Sigmoid colon (tissue), 6 donors: ENCODE measurements at regions not wholly inside any gene's neighbourhood (a gene's known extent, or its start where the extent isn't known, plus 50 kb on each side); places are given as distances from the start of the nearest gene placed in this dataset.

Experiments
- DNase-seq: peaks from one replicate; pipeline ENCODE4 v3.0.0-alpha.2; 2019
- H3K27ac ChIP-seq, 4 donors: fragments of 200-600 bp; sonication (generic); one replicate each; pipeline ENCODE4 v1.5.1; 2016 to 2019; ENCODE audit warnings: mild to moderate bottlenecking in 1 of 4
- H3K27me3 ChIP-seq, 3 donors: fragments of 200-600 bp; sonication (generic); one replicate each; pipeline ENCODE4 v1.5.1; 2019; ENCODE audit warnings: mild to moderate bottlenecking in 1 of 3
- H3K36me3 ChIP-seq, 4 donors: fragments of 200-600 bp; sonication (generic); one replicate each; pipeline ENCODE4 v1.5.1; 2016 to 2019
- H3K4me1 ChIP-seq, 4 donors: fragments of 200-600 bp; sonication (generic); one replicate each; pipeline ENCODE4 v1.5.1; 2017 to 2019
- H3K4me3 ChIP-seq, 4 donors: fragments of 200-600 bp; sonication (generic); one replicate each; pipeline ENCODE4 v1.5.1; 2017 to 2019; ENCODE audit warnings: mild to moderate bottlenecking in 2 of 4, moderate library complexity in 1 of 4
- H3K9me3 ChIP-seq, 4 donors: fragments of 200-600 bp in 3 of 4; sonication (generic) in 3 of 4; one replicate each; pipeline versions ENCODE4 v1.5.1 to v1.6.1; 2013 to 2019
- CTCF ChIP-seq, 4 experiments: fragments of 450-650 bp in 3 of 4; fragments of 200-600 bp in 1 of 4; IDR thresholded peaks; one replicate each; pipeline ENCODE4 v1.5.1; 2016 to 2019; ENCODE audit warnings: antibody characterized with exemption in 4 of 4, mild to moderate bottlenecking in 3 of 4, moderate library complexity in 2 of 4
- EP300 ChIP-seq, 4 donors: sonication (generic); formaldehyde crosslinking; IDR thresholded peaks; one replicate each; pipeline ENCODE4 v1.6.1; 2017; ENCODE audit warnings: antibody characterized with exemption in 4 of 4
- POLR2A ChIP-seq, 2 donors: fragments of 450-650 bp; IDR thresholded peaks; one replicate each; pipeline ENCODE4 v1.6.1; 2016; ENCODE audit warnings: antibody characterized with exemption in 2 of 2, mild to moderate bottlenecking in 2 of 2, moderate library complexity in 2 of 2
- POLR2AphosphoS5 ChIP-seq, 4 donors: sonication (generic); formaldehyde crosslinking; IDR thresholded peaks; one replicate each; pipeline ENCODE4 v1.6.1; 2017; ENCODE audit warnings: antibody characterized with exemption in 4 of 4
- WGBS, 2 donors: extraction: QIAGEN DNeasy Blood & Tissue Kit; methylation state at CpG; one replicate each; pipeline ENCODE4 v1.1.7; 2013; 5-methylcytosine and 5-hydroxymethylcytosine counted together
- intact Hi-C: fragments of 100-400 bp; cut with DNase I; formaldehyde crosslinking; loops from one replicate; pipeline ENCODE4 v1.15.1; 2023
- donor health status: healthy with polysubstance abuse.
- donor health status: healthy.

GRCh38 chr3:124660599-124660998, 69.7 kb upstream of the UMPS start:
- WGBS, 2 donors, result 97 to 98% methylated on average over 1 of the region's 1 CpG
- no peak for DNase-seq
- no peaks in the 10 kb centered on the region for H3K36me3 ChIP-seq
- no peaks in the 10 kb centered on the region for H3K27me3 ChIP-seq
- H3K4me3 ChIP-seq, result no peak overlapping the region
- intact Hi-C loops, result no loop called here
- no peak overlapping the region for H3K27ac ChIP-seq
- no peak for TF ChIP-seq POLR2A (IDR thresholded peaks at IDR 0.05)
- TF ChIP-seq POLR2AphosphoS5 (IDR thresholded peaks at IDR 0.05), result no peak
- TF ChIP-seq EP300 (IDR thresholded peaks at IDR 0.05), result no peak
- TF ChIP-seq CTCF (IDR thresholded peaks at IDR 0.05), result no peak
- H3K4me1 ChIP-seq, result peaks cover 0 to 5% (median 3%) of the 10 kb centered on the region in 4 donors
- no peaks in the 10 kb centered on the region for H3K9me3 ChIP-seq

- 86 to 87% methylated on average over 2 of the region's 2 CpGs for WGBS, 2 donors
- no peaks in the 10 kb centered on the region for H3K9me3 ChIP-seq
- no peaks in the 10 kb centered on the region for H3K27me3 ChIP-seq
- peaks cover 0 to 5% (median 3%) of the 10 kb centered on the region in 4 donors for H3K4me1 ChIP-seq
- intact Hi-C loops, result no loop called here
- H3K27ac ChIP-seq, result no peak overlapping the region
- H3K36me3 ChIP-seq, result no peaks in the 10 kb centered on the region
- DNase-seq, result no peak
- TF ChIP-seq POLR2AphosphoS5 (IDR thresholded peaks at IDR 0.05) (no peak), CTCF (IDR thresholded peaks at IDR 0.05) (no peak), POLR2A (IDR thresholded peaks at IDR 0.05) (no peak), EP300 (IDR thresholded peaks at IDR 0.05) (no peak)
- H3K4me3 ChIP-seq, result no peak overlapping the region
Measured at GRCh38 chr3:124663690-124664089, 66.6 kb upstream of the UMPS start.

DNA sequence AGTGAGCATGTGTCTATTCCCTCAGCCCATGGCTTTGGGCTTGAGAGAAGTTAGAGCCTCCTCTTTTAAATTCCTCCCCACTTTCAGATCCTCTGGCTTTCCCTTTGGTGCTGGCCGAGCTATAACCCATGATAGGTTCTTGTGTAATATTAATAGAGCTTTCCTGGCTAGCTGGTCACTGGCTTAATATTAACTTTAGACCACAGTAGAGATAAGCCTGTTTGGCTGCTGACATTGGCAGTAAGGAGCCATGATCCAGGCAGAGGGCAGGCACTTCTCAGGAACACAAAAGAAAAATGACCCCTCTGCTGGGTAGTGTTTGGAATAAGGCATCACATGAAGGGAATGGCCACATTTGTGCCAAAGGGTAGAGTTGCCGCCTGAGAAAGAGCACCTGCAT, 65.4 kb upstream of the UMPS start:
- DNase-seq, result no peak
- H3K27ac ChIP-seq, result no peak overlapping the region
- H3K27me3 ChIP-seq, result no peaks in the 10 kb centered on the region
- no peaks in the 10 kb centered on the region for H3K36me3 ChIP-seq
- WGBS, 2 donors, result 94 to 95% methylated on average over 2 of the region's 2 CpGs
- intact Hi-C loops, result no loop called here
- peaks cover 0 to 5% (median 3%) of the 10 kb centered on the region in 4 donors for H3K4me1 ChIP-seq
- no peak overlapping the region for H3K4me3 ChIP-seq
- TF ChIP-seq CTCF (IDR thresholded peaks at IDR 0.05), result no peak
- TF ChIP-seq POLR2A (IDR thresholded peaks at IDR 0.05), result no peak
- TF ChIP-seq POLR2AphosphoS5 (IDR thresholded peaks at IDR 0.05), result no peak
- TF ChIP-seq EP300 (IDR thresholded peaks at IDR 0.05), result no peak
- H3K9me3 ChIP-seq, result no peaks in the 10 kb centered on the region

DNA sequence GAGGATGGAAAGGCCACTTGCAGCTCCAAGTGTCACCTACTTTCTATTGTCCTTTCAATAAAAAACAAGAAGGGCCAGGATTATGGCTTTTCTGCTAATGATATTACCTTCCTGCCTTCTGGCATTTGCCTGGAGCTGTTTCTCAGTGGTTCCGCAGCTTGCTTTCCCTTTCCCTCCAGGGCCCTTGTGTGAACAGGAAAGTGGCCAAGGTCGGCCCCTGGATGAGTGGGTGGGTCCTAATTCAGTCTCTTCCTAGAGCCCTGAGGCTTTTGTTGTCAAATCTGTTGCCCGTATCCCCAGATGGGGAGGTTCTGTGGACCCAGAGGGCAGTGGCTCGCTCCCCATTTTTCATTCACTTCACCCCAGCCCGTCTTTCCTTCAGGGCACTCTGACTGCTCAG, 64.2 kb upstream of the UMPS start:
- no peak overlapping the region for H3K27ac ChIP-seq
- H3K4me3 ChIP-seq, result no peak overlapping the region
- TF ChIP-seq POLR2A (IDR thresholded peaks at IDR 0.05), result no peak
- no peak for TF ChIP-seq CTCF (IDR thresholded peaks at IDR 0.05)
- no peak for TF ChIP-seq POLR2AphosphoS5 (IDR thresholded peaks at IDR 0.05)
- TF ChIP-seq EP300 (IDR thresholded peaks at IDR 0.05), result no peak
- 91 to 92% methylated on average over 5 of the region's 5 CpGs for WGBS, 2 donors
- no peaks in the 10 kb centered on the region for H3K9me3 ChIP-seq
- intact Hi-C loops, result no loop called here
- no peaks in the 10 kb centered on the region for H3K36me3 ChIP-seq
- no peak for DNase-seq
- no peaks in the 10 kb centered on the region for H3K27me3 ChIP-seq
- peaks cover 0 to 5% (median 3%) of the 10 kb centered on the region in 4 donors for H3K4me1 ChIP-seq

- Histone ChIP-seq H3K36me3 (no peaks in the 10 kb centered on the region), H3K4me3 (no peak overlapping the region), H3K27ac (no peak overlapping the region), H3K4me1 (no peaks in the 10 kb centered on the region), H3K9me3 (no peaks in the 10 kb centered on the region), H3K27me3 (no peaks in the 10 kb centered on the region)
- 37 to 68% methylated on average over 3 of the region's 3 CpGs for WGBS, 2 donors
- no peak for DNase-seq
- intact Hi-C loops, result no loop called here
- TF ChIP-seq EP300 (IDR thresholded peaks at IDR 0.05) (no peak), CTCF (IDR thresholded peaks at IDR 0.05) (no peak), POLR2AphosphoS5 (IDR thresholded peaks at IDR 0.05) (no peak), POLR2A (IDR thresholded peaks at IDR 0.05) (no peak)
Measured at GRCh38 chr3:124669470-124669869, 60.8 kb upstream of the UMPS start.
